Kidney (tissue), 13 donors: ENCODE measurements at regions not wholly inside any gene's neighbourhood (a gene's known extent, or its start where the extent isn't known, plus 50 kb on each side); places are given as distances from the start of the nearest gene placed in this dataset.

Source experiments
- DNase-seq, 5 donors: peaks; one replicate each; pipeline ENCODE4 v3.0.0-alpha.2; 2013 to 2020
- FAIRE-seq: peaks from 2 replicates; lab custom pipeline; 2012; peaks lifted over from hg19 to GRCh38; lab: Jason Lieb, UNC
- H3K27ac ChIP-seq, 2 donors: one replicate each; pipeline ENCODE4 v1.7.0; 2013; ENCODE audit warnings: low read depth in 2 of 2, low read length in 2 of 2, inconsistent platforms in 1 of 2
- H3K27me3 ChIP-seq: one replicate; pipeline ENCODE4 v1.7.1; 2013; ENCODE audit warnings: low read length, inconsistent platforms; ENCODE audit not compliant: control insufficient read depth, insufficient read depth
- H3K36me3 ChIP-seq, 3 donors: one replicate each; pipeline versions ENCODE4 v1.7.0 to v1.7.1; 2013; ENCODE audit warnings: low read length in 3 of 3, control low read depth in 1 of 3, inconsistent platforms in 1 of 3; ENCODE audit not compliant: insufficient read depth in 3 of 3, control insufficient read depth in 2 of 3
- H3K4me1 ChIP-seq, 3 donors: one replicate each; pipeline versions ENCODE4 v1.7.0 to v1.7.1; 2013; ENCODE audit warnings: low read length in 3 of 3, inconsistent platforms in 1 of 3, low read depth in 1 of 3; ENCODE audit not compliant: control insufficient read depth in 2 of 3, insufficient read depth in 2 of 3
- H3K4me3 ChIP-seq, 3 donors: one replicate each; pipeline versions ENCODE4 v1.7.0 to v1.8.1; 2013; ENCODE audit warnings: low read length in 3 of 3, control low read depth in 1 of 3, inconsistent platforms in 1 of 3
- H3K9ac ChIP-seq, 3 donors: one replicate each; pipeline versions ENCODE4 v1.7.0 to v1.7.1; 2013; ENCODE audit warnings: low read length in 3 of 3, control low read depth in 1 of 3, inconsistent platforms in 1 of 3
- H3K9me3 ChIP-seq, 3 donors: one replicate each; pipeline versions ENCODE4 v1.7.0 to v1.7.1; 2013; ENCODE audit warnings: low read length in 3 of 3, control low read depth in 1 of 3, inconsistent platforms in 1 of 3; ENCODE audit not compliant: control insufficient read depth in 2 of 3, insufficient read depth in 1 of 3
- CTCF ChIP-seq: IDR thresholded peaks from 3 replicates; pipeline ENCODE4 v1.5.1; 2012; ENCODE audit warnings: mild to moderate bottlenecking, moderate library complexity, borderline replicate concordance; ENCODE audit not compliant: insufficient read depth; ENCODE audit errors: extremely low read depth
- intact Hi-C: fragments of 100-400 bp; cut with DNase I; formaldehyde crosslinking; loops from one replicate; pipeline ENCODE4 v1.11.1; 2022
- donor health status: control.
- donor health status: control.
- donor health status: control.
- donor health status: control.
- donor health status: control.
- donor health status: DM: yes; HTN: yes; CAD: no.
- donor health status: Normal renal cell carcinoma (clear cell type).

GRCh38 chr5:141789330-141789729 is 88.9 kb downstream of the PCDH1 start:
- Histone ChIP-seq H3K27me3 (no peaks in the 10 kb centered on the region), H3K9me3 (no peaks in the 10 kb centered on the region), H3K4me3 (no peak overlapping the region), H3K9ac (no peak overlapping the region), H3K36me3 (no peaks in the 10 kb centered on the region), H3K4me1 (no peaks in the 10 kb centered on the region), H3K27ac (no peak overlapping the region)
- intact Hi-C loops, result no loop called here
- TF ChIP-seq CTCF, result no peak
- FAIRE-seq (no peak), DNase-seq (no peak)

- Histone ChIP-seq H3K36me3 (no peaks in the 10 kb centered on the region), H3K4me1 (peaks cover 0 to 4% (median 2%) of the 10 kb centered on the region in 3 donors)
- DNase-seq, result peak in 1 of 5 donors; percentile 25
These were observed 89.8 kb downstream of the PCDH1 start for GRCh38 chr5:141788296-141788970.

GRCh38 chr5:141787376-141787775 is 90.8 kb downstream of the PCDH1 start:
- Histone ChIP-seq H3K4me3 (no peak overlapping the region), H3K27ac (no peak overlapping the region), H3K9me3 (no peaks in the 10 kb centered on the region), H3K4me1 (peaks cover 0 to 5% (median 4%) of the 10 kb centered on the region in 3 donors), H3K36me3 (no peaks in the 10 kb centered on the region), H3K27me3 (no peaks in the 10 kb centered on the region), H3K9ac (no peak overlapping the region)
- intact Hi-C loops, result no loop called here
- no peak for TF ChIP-seq CTCF
- FAIRE-seq (no peak), DNase-seq (no peak)

More at GRCh38 chr5:141788296-141788970, 89.8 kb downstream of the PCDH1 start:
- no peak for FAIRE-seq
- TF ChIP-seq CTCF, result no peak
- H3K27ac ChIP-seq, result no peak overlapping the region
- H3K9ac ChIP-seq, result no peak overlapping the region
- no peaks in the 10 kb centered on the region for H3K9me3 ChIP-seq
- intact Hi-C loops, result no loop called here
- H3K4me3 ChIP-seq, result no peak overlapping the region
- no peaks in the 10 kb centered on the region for H3K27me3 ChIP-seq
